ENCODE measurements at regions not wholly inside any gene's neighbourhood (a gene's known extent, or its start where the extent isn't known, plus 50 kb on each side); places are given as distances from the start of the nearest gene placed in this dataset.

DNA sequence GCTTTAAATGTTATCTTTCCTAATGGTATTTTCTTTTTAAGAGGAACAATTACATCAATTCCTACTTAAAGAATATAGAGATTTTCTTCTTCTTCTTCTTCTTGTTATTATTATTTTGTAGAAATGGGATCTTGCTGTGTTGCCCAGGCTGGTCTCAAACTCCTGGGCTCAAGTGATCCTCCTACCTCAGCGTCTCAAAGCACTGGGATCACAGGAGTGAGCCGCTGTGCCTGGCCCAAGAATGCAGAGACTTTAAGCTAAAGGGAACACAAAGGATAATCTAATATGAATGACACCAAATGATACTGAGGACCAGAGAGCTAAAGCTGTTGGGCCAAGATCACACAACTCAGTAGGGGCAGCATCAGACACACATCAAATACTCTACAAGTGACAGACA, 87.4 kb upstream of the FOXQ1 start (continued):
- TF ChIP-seq DPF2 (IDR thresholded peaks at IDR 0.05) = no peak
- TF ChIP-seq EED (IDR thresholded peaks at IDR 0.05; ENCODE audit: low read depth) = no peak
- no peak for TF ChIP-seq WRNIP1 (IDR thresholded peaks at IDR 0.05; ENCODE audit: borderline replicate concordance, low read depth, low read length)
- no peak for TF ChIP-seq NBN (IDR thresholded peaks at IDR 0.05)
- TF ChIP-seq GABPA (IDR thresholded peaks at IDR 0.05; ENCODE audit: low read depth) = no peak

DNA sequence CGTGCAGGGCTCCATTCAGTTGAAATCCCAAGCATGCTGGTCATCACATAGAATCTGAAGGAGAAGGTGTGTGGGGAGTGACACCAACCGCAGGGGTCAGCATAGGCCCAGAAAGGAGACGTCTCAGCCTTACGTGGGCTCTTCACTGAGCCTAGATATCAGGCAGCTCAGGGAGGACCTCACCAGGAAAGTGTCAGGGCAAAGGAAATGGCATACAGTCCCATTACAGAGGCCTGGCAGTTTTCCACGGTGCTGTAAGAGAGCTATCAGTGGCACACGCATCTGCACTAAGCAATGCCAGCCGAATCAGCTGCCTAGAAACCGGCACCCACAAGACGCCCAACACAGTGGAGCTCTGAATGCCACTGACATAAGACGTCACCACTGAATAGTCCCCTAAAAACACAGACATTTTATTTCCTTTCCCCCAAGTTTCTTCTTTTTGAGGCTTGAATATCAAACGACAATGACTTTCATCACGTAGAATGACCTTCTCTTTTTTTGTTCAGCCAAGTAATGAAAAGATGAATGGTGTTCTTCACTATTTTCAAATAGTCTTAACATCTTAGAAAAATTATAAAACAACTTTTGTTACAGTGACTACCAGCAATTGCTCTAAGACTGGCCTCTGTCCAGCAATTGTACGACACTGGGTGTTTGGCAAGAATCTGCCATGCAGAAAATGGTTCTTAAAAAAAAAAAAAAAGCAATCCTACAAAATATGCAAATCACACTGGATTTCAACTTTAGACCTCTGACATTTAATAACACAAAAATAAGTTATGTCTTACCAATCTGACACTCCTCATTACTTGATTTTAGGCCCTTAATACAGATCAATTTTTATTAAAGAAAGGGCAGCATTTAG, 88.9 kb upstream of the FOXQ1 start:
- SMC1A ChIA-PET (ENCODE audit: uncharacterized antibody, unreplicated experiment) = no interaction called here
- no peak for TF ChIP-seq NFIC (IDR thresholded peaks at IDR 0.05; ENCODE audit: low read depth, low read length)
- no peak for TF ChIP-seq IKZF2 (IDR thresholded peaks at IDR 0.05)
- TF ChIP-seq ASH2L (IDR thresholded peaks at IDR 0.05; ENCODE audit: borderline replicate concordance, low read depth) = no peak
- TF ChIP-seq ZBTB33 (IDR thresholded peaks at IDR 0.05) = no peak
- TF ChIP-seq ZZZ3 (IDR thresholded peaks at IDR 0.05; ENCODE audit: control insufficient read depth, insufficient read length, low read depth) = no peak
- TF ChIP-seq HCFC1 (IDR thresholded peaks at IDR 0.05; ENCODE audit: low read length) = no peak
- TF ChIP-seq TCF7 (IDR thresholded peaks at IDR 0.05; ENCODE audit: borderline replicate concordance) = no peak
- TF ChIP-seq ZNF687 (IDR thresholded peaks at IDR 0.05) = no peak
- TF ChIP-seq ATF2 (IDR thresholded peaks at IDR 0.05; ENCODE audit: low read length) = no peak
- no peak for TF ChIP-seq PAX8 (IDR thresholded peaks at IDR 0.05)
- TF ChIP-seq HDAC6 (IDR thresholded peaks at IDR 0.05; ENCODE audit: unreplicated experiment) = no peak

More for the DNA sequence above, 88.9 kb upstream of the FOXQ1 start:
- H3K27me3 ChIP-seq (replicated peaks in 1 of 2; ENCODE audit: control insufficient read depth in 2 of 2, insufficient read depth in 2 of 2, low read length in 1 of 2) = no peaks in the 10 kb centered on the region; a peak in 1 of 4 replicates
- ATAC-seq (no peak), DNase-seq (ENCODE audit: low read depth, low spot score) (no peak), FAIRE-seq (no peak)
- no peaks in the 10 kb centered on the region for H3K9me3 ChIP-seq (replicated peaks; ENCODE audit: control insufficient read depth, insufficient read depth, low read length)
- ChIA-PET CTCF (no interaction called here), POLR2A (no interaction called here), RAD21 (ENCODE audit: unreplicated experiment) (no interaction called here)
- no peak overlapping the region for H3K4me3 ChIP-seq
- H3K9ac ChIP-seq (ENCODE audit: control insufficient read depth, insufficient read depth, low read length) = no peak overlapping the region
- 49% methylated on average over 13 of the region's 13 CpGs for WGBS (ENCODE audit: insufficient coverage, insufficient replicate concordance, low lambda C conversion rate, missing lambda C conversion rate)
- intact Hi-C loops (cut with micrococcal nuclease; ENCODE audit: unreplicated experiment) = no loop called here
- no peaks in the 10 kb centered on the region for H3K4me1 ChIP-seq (ENCODE audit: control insufficient read depth, insufficient read depth, low read length)
- H3K27ac ChIP-seq (ENCODE audit: control insufficient read depth, insufficient read depth) = no peak overlapping the region
- H2AFZ ChIP-seq (ENCODE audit: control insufficient read depth, low read depth, low read length) = no peak overlapping the region
- H3K79me2 ChIP-seq (ENCODE audit: control insufficient read depth, insufficient read depth, low read length) = no peaks in the 10 kb centered on the region
- no peaks in the 10 kb centered on the region for H4K20me1 ChIP-seq (ENCODE audit: control insufficient read depth, insufficient read depth)
- H3K4me2 ChIP-seq (ENCODE audit: control insufficient read depth, insufficient read depth) = no peak overlapping the region
- H3K36me3 ChIP-seq (ENCODE audit: control insufficient read depth in 2 of 2, insufficient read depth in 2 of 2, low read length in 1 of 2) = no peaks in the 10 kb centered on the region
- in situ Hi-C loops (cut with MboI) = no loop called here
- BruUV-seq (replicated peaks) = no TSS peak

Measured in GM12878 (cell line).